ENCODE measurements at regions not wholly inside any gene's neighbourhood (a gene's known extent, or its start where the extent isn't known, plus 50 kb on each side); places are given as distances from the start of the nearest gene placed in this dataset.

- Histone ChIP-seq H3K4ac (ENCODE audit: low read length) (no peak overlapping the region), H2AK5ac (ENCODE audit: low read depth, low read length) (no peak overlapping the region), H4K8ac (ENCODE audit: low read depth, low read length) (no peak overlapping the region), H3K4me3 (ENCODE audit: low read length in 2 of 2) (no peak overlapping the region), H3K14ac (ENCODE audit: low read length) (no peak overlapping the region), H3K27ac (replicated peaks; ENCODE audit: low read length) (no peak overlapping the region), H3K18ac (ENCODE audit: low read length) (no peak overlapping the region), H2BK5ac (ENCODE audit: low read length) (no peak overlapping the region), H3K27me3 (ENCODE audit: control insufficient read depth in 3 of 3, insufficient read depth in 3 of 3, low read depth in 1 of 3, low read length in 3 of 3) (no peaks in the 10 kb centered on the region), H2BK15ac (ENCODE audit: low read length) (no peak overlapping the region), H3K9me3 (replicated peaks in 1 of 2; ENCODE audit: control insufficient read depth in 2 of 2, insufficient read depth in 1 of 2, low read depth in 1 of 2, low read length in 2 of 2) (peaks cover 3% of the 10 kb centered on the region in 2 donors), H4K91ac (ENCODE audit: low read depth, low read length, poor library complexity) (no peak overlapping the region), H3K4me2 (ENCODE audit: insufficient read depth, low read length, poor library complexity, severe bottlenecking) (no peak overlapping the region), H2BK120ac (ENCODE audit: low read depth, low read length) (no peak overlapping the region), H3K23ac (ENCODE audit: low read depth, low read length, poor library complexity) (no peak overlapping the region), H2BK12ac (ENCODE audit: low read length) (no peak overlapping the region), H3K4me1 (ENCODE audit: control insufficient read depth in 2 of 2, insufficient read depth in 1 of 2, low read depth in 1 of 2, low read length in 2 of 2) (peaks cover 0 to 2% of the 10 kb centered on the region in 2 donors), H3K79me1 (ENCODE audit: low read depth, low read length) (no peaks in the 10 kb centered on the region), H3K36me3 (replicated peaks in 1 of 2; ENCODE audit: control insufficient read depth in 2 of 2, insufficient read depth in 2 of 2, low read length in 2 of 2) (no peaks in the 10 kb centered on the region), H3K9ac (ENCODE audit: low read depth, low read length, poor library complexity) (no peak overlapping the region), H2AFZ (ENCODE audit: low read length) (no peak overlapping the region)
- no CpG with 5 or more reads among the region's 3 CpGs for WGBS, 2 donors (ENCODE audit: extremely low coverage in 2 of 2, insufficient read length in 2 of 2, insufficient replicate concordance in 1 of 2)
- DNase-seq (ENCODE audit: low spot score), result no peak
Measured at GRCh38 chr10:2604891-2605290, 462.5 kb upstream of the PFKP start.

DNA sequence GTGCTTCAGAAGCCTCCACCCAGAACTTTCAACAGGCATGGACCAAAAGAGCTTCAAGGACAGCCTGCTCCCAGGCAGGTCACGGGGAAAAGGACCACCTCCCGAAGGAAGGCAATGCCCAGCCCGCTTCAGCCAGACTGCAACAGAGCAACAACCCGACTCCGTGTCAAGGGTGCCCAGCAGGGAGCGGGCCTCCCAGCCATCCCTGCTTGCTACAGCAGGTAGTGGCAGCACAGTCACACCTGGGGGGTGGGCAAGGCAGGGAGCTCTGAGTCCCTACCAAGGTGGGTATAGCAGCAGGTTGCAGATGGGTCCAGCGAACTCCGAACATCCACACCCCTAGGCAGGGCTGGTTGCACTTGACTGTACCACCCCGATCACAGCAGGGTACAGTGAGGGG, 467.8 kb upstream of the PFKP start:
- peak overlapping the region; percentile 70 for H3K18ac ChIP-seq (ENCODE audit: low read length)
- no peak for DNase-seq (ENCODE audit: low spot score)
- no peak overlapping the region for H3K9ac ChIP-seq (ENCODE audit: low read depth, low read length, poor library complexity)
- H3K14ac ChIP-seq (ENCODE audit: low read length), result peak overlapping the region; percentile 47
- H3K36me3 ChIP-seq (replicated peaks in 1 of 2; ENCODE audit: control insufficient read depth in 2 of 2, insufficient read depth in 2 of 2, low read length in 2 of 2), result no peaks in the 10 kb centered on the region
- no peak overlapping the region for H2BK12ac ChIP-seq (ENCODE audit: low read length)
- no peak overlapping the region for H3K4me2 ChIP-seq (ENCODE audit: insufficient read depth, low read length, poor library complexity, severe bottlenecking)
- H3K23ac ChIP-seq (ENCODE audit: low read depth, low read length, poor library complexity), result peak overlapping the region; percentile 39
- H3K4me3 ChIP-seq (ENCODE audit: low read length in 2 of 2), result no peak overlapping the region
- no CpG with 5 or more reads among the region's 9 CpGs for WGBS, 2 donors (ENCODE audit: extremely low coverage in 2 of 2, insufficient read length in 2 of 2, insufficient replicate concordance in 1 of 2)
- H3K9me3 ChIP-seq (replicated peaks in 1 of 2; ENCODE audit: control insufficient read depth in 2 of 2, insufficient read depth in 1 of 2, low read depth in 1 of 2, low read length in 2 of 2), result peaks cover 0 to 1% of the 10 kb centered on the region in 2 donors
- H3K27me3 ChIP-seq (ENCODE audit: control insufficient read depth in 3 of 3, insufficient read depth in 3 of 3, low read depth in 1 of 3, low read length in 3 of 3), result no peaks in the 10 kb centered on the region
- no peak overlapping the region for H2BK5ac ChIP-seq (ENCODE audit: low read length)
- H3K4me1 ChIP-seq (ENCODE audit: control insufficient read depth in 2 of 2, insufficient read depth in 1 of 2, low read depth in 1 of 2, low read length in 2 of 2), result no peaks in the 10 kb centered on the region
- H2AFZ ChIP-seq (ENCODE audit: low read length), result no peak overlapping the region
- H4K8ac ChIP-seq (ENCODE audit: low read depth, low read length), result peak overlapping the region; percentile 75
- no peaks in the 10 kb centered on the region for H3K79me1 ChIP-seq (ENCODE audit: low read depth, low read length)
- H3K4ac ChIP-seq (ENCODE audit: low read length), result no peak overlapping the region
- H2BK120ac ChIP-seq (ENCODE audit: low read depth, low read length), result no peak overlapping the region
- H4K91ac ChIP-seq (ENCODE audit: low read depth, low read length, poor library complexity), result peak overlapping the region; percentile 32
- H3K27ac ChIP-seq (replicated peaks; ENCODE audit: low read length), result no peak overlapping the region
- H2AK5ac ChIP-seq (ENCODE audit: low read depth, low read length), result peak overlapping the region; percentile 50
- peak overlapping the region; percentile 27 for H2BK15ac ChIP-seq (ENCODE audit: low read length)

GRCh38 chr10:2592360-2593160, 474.8 kb upstream of the PFKP start:
- no peak overlapping the region for H2AK5ac ChIP-seq (ENCODE audit: low read depth, low read length)
- H3K36me3 ChIP-seq (replicated peaks in 1 of 2; ENCODE audit: control insufficient read depth in 2 of 2, insufficient read depth in 2 of 2, low read length in 2 of 2), result no peaks in the 10 kb centered on the region
- H3K4me3 ChIP-seq (ENCODE audit: low read length in 2 of 2), result no peak overlapping the region
- WGBS, 2 donors (ENCODE audit: extremely low coverage in 2 of 2, insufficient read length in 2 of 2, insufficient replicate concordance in 1 of 2), result no CpG with 5 or more reads among the region's 4 CpGs
- H2AFZ ChIP-seq (ENCODE audit: low read length), result peak overlapping the region; percentile 77
- H3K9ac ChIP-seq (ENCODE audit: low read depth, low read length, poor library complexity), result no peak overlapping the region
- H3K4me2 ChIP-seq (ENCODE audit: insufficient read depth, low read length, poor library complexity, severe bottlenecking), result no peak overlapping the region
- no peak overlapping the region for H3K18ac ChIP-seq (ENCODE audit: low read length)
- no peak overlapping the region for H3K23ac ChIP-seq (ENCODE audit: low read depth, low read length, poor library complexity)
- H4K91ac ChIP-seq (ENCODE audit: low read depth, low read length, poor library complexity), result no peak overlapping the region
- H2BK120ac ChIP-seq (ENCODE audit: low read depth, low read length), result no peak overlapping the region
- DNase-seq (ENCODE audit: low spot score), result no peak
- no peak overlapping the region for H4K8ac ChIP-seq (ENCODE audit: low read depth, low read length)
- no peaks in the 10 kb centered on the region for H3K9me3 ChIP-seq (replicated peaks in 1 of 2; ENCODE audit: control insufficient read depth in 2 of 2, insufficient read depth in 1 of 2, low read depth in 1 of 2, low read length in 2 of 2)
- no peak overlapping the region for H3K4ac ChIP-seq (ENCODE audit: low read length)
- H3K27me3 ChIP-seq (ENCODE audit: control insufficient read depth in 3 of 3, insufficient read depth in 3 of 3, low read depth in 1 of 3, low read length in 3 of 3), result no peaks in the 10 kb centered on the region
- H2BK15ac ChIP-seq (ENCODE audit: low read length), result no peak overlapping the region
- no peak overlapping the region for H2BK12ac ChIP-seq (ENCODE audit: low read length)
- no peak overlapping the region for H3K27ac ChIP-seq (replicated peaks; ENCODE audit: low read length)
- H2BK5ac ChIP-seq (ENCODE audit: low read length), result no peak overlapping the region
- no peaks in the 10 kb centered on the region for H3K79me1 ChIP-seq (ENCODE audit: low read depth, low read length)
- peaks cover 4% of the 10 kb centered on the region in 2 donors for H3K4me1 ChIP-seq (ENCODE audit: control insufficient read depth in 2 of 2, insufficient read depth in 1 of 2, low read depth in 1 of 2, low read length in 2 of 2)
- no peak overlapping the region for H3K14ac ChIP-seq (ENCODE audit: low read length)

- Histone ChIP-seq H4K91ac (ENCODE audit: low read depth, low read length, poor library complexity) (no peak overlapping the region), H3K4me2 (ENCODE audit: insufficient read depth, low read length, poor library complexity, severe bottlenecking) (no peak overlapping the region), H4K8ac (ENCODE audit: low read depth, low read length) (no peak overlapping the region), H3K4me3 (ENCODE audit: low read length in 2 of 2) (no peak overlapping the region), H3K4ac (ENCODE audit: low read length) (no peak overlapping the region), H2AFZ (ENCODE audit: low read length) (no peak overlapping the region), H3K27ac (replicated peaks; ENCODE audit: low read length) (no peak overlapping the region), H3K9me3 (replicated peaks in 1 of 2; ENCODE audit: control insufficient read depth in 2 of 2, insufficient read depth in 1 of 2, low read depth in 1 of 2, low read length in 2 of 2) (no peaks in the 10 kb centered on the region), H2AK5ac (ENCODE audit: low read depth, low read length) (no peak overlapping the region), H3K9ac (ENCODE audit: low read depth, low read length, poor library complexity) (no peak overlapping the region), H3K14ac (ENCODE audit: low read length) (no peak overlapping the region), H3K18ac (ENCODE audit: low read length) (no peak overlapping the region), H3K79me1 (ENCODE audit: low read depth, low read length) (no peaks in the 10 kb centered on the region), H2BK15ac (ENCODE audit: low read length) (no peak overlapping the region), H2BK120ac (ENCODE audit: low read depth, low read length) (no peak overlapping the region), H3K27me3 (ENCODE audit: control insufficient read depth in 3 of 3, insufficient read depth in 3 of 3, low read depth in 1 of 3, low read length in 3 of 3) (no peaks in the 10 kb centered on the region), H3K4me1 (ENCODE audit: control insufficient read depth in 2 of 2, insufficient read depth in 1 of 2, low read depth in 1 of 2, low read length in 2 of 2) (peaks cover 4% of the 10 kb centered on the region in 2 donors), H3K36me3 (replicated peaks in 1 of 2; ENCODE audit: control insufficient read depth in 2 of 2, insufficient read depth in 2 of 2, low read length in 2 of 2) (no peaks in the 10 kb centered on the region), H2BK12ac (ENCODE audit: low read length) (no peak overlapping the region), H2BK5ac (ENCODE audit: low read length) (no peak overlapping the region), H3K23ac (ENCODE audit: low read depth, low read length, poor library complexity) (no peak overlapping the region)
- no peak for DNase-seq (ENCODE audit: low spot score)
- WGBS, 2 donors (ENCODE audit: extremely low coverage in 2 of 2, insufficient read length in 2 of 2, insufficient replicate concordance in 1 of 2), result no CpG with 5 or more reads among the region's 5 CpGs
Measured at GRCh38 chr10:2589196-2589595, 478.2 kb upstream of the PFKP start.
